SU-DHL-6 (cell line): ENCODE measurements at regions not wholly inside any gene's neighbourhood (a gene's known extent, or its start where the extent isn't known, plus 50 kb on each side); places are given as distances from the start of the nearest gene placed in this dataset.
"Not testable (repeated sequence)": the region's sequence is repeated elsewhere in the genome, so short reads cannot be mapped to it uniquely, and the experiment has no call there.

ENCODE experiments used
- H2AFZ ChIP-seq: fragments of 200-600 bp; sonication (generic); 2 replicates; pipeline ENCODE4 v1.6.1; 2014; ENCODE audit warnings: low read depth, mild to moderate bottlenecking, moderate library complexity, mixed read lengths, antibody characterized with exemption, low read length; ENCODE audit not compliant: severe bottlenecking
- H3F3A ChIP-seq: fragments of 200-600 bp; shearing (Covaris generic); 2 replicates; pipeline ENCODE4 v1.6.0; 2016; ENCODE audit warnings: antibody characterized with exemption, mild to moderate bottlenecking; ENCODE audit not compliant: insufficient read depth
- H3K27ac ChIP-seq: fragments of 200-600 bp; sonication (generic); 2 replicates; pipeline ENCODE4 v1.5.1; 2016; ENCODE audit warnings: low read depth, mild to moderate bottlenecking, low read length, moderate library complexity, mixed read lengths
- H3K27me3 ChIP-seq: fragments of 200-600 bp; sonication (generic), shearing (Covaris generic); 2 replicates; pipeline ENCODE4 v1.6.0; 2014; ENCODE audit warnings: mild to moderate bottlenecking, low read length
- H3K36me3 ChIP-seq: fragments of 200-600 bp; sonication (generic); 2 replicates; pipeline ENCODE4 v1.6.1; 2014; ENCODE audit warnings: mild to moderate bottlenecking, low read length, mixed read lengths
- H3K4me2 ChIP-seq: fragments of 300-600, 200-600 bp; shearing (Covaris generic), sonication (generic); 2 replicates; pipeline ENCODE4 v1.6.0; 2014; ENCODE audit warnings: low read length, low read depth, mild to moderate bottlenecking; ENCODE audit not compliant: poor library complexity, severe bottlenecking
- H3K4me3 ChIP-seq: fragments of 200-600 bp; sonication (generic); 2 replicates; pipeline ENCODE4 v1.5.1; 2014; ENCODE audit warnings: antibody characterized with exemption, low read length, mild to moderate bottlenecking, mixed read lengths; ENCODE audit not compliant: insufficient read depth, poor library complexity, severe bottlenecking
- H3K79me2 ChIP-seq: fragments of 200-600 bp; sonication (generic); 2 replicates; pipeline ENCODE4 v1.6.1; 2014; ENCODE audit warnings: mild to moderate bottlenecking, low read length, moderate library complexity; ENCODE audit not compliant: insufficient read depth
- H3K9ac ChIP-seq: fragments of 200-600 bp; sonication (generic); 2 replicates; pipeline ENCODE4 v1.7.0; 2014; ENCODE audit warnings: mild to moderate bottlenecking, low read length
- H3K9me2 ChIP-seq: fragments of 200-600 bp; sonication (generic); replicated peaks from 2 replicates; pipeline ENCODE4 v1.6.1; 2014; ENCODE audit warnings: low read length; ENCODE audit not compliant: insufficient read depth
- H3K9me3 ChIP-seq: fragments of 200-600 bp; sonication (generic); 2 replicates; pipeline ENCODE4 v1.6.1; 2014; ENCODE audit warnings: low read length, mixed read lengths; ENCODE audit not compliant: insufficient read depth
- H4K20me1 ChIP-seq: fragments of 200-600 bp; sonication (generic); 2 replicates; pipeline ENCODE4 v1.6.1; 2014; ENCODE audit warnings: low read depth, mild to moderate bottlenecking, antibody characterized with exemption, low read length, moderate library complexity, mixed read lengths
- EZH2phosphoT487 ChIP-seq: fragments of 200-600 bp; sonication (generic), shearing (Covaris generic); conservative IDR thresholded peaks from 2 replicates; pipeline ENCODE4 v1.6.1; 2018; ENCODE audit warnings: mild to moderate bottlenecking, antibody characterized with exemption, low read length, moderate library complexity, mixed read lengths
- TF ChIP-seq, protein P1 (sequence below): fragments of 200-600 bp; sonication (generic); IDR thresholded peaks from one replicate; pipeline ENCODE4 v1.5.1; 2017; ENCODE audit warnings: antibody characterized with exemption, mild to moderate bottlenecking, low read length, moderate library complexity; ENCODE audit not compliant: insufficient read depth, poor library complexity, severe bottlenecking

DNA sequence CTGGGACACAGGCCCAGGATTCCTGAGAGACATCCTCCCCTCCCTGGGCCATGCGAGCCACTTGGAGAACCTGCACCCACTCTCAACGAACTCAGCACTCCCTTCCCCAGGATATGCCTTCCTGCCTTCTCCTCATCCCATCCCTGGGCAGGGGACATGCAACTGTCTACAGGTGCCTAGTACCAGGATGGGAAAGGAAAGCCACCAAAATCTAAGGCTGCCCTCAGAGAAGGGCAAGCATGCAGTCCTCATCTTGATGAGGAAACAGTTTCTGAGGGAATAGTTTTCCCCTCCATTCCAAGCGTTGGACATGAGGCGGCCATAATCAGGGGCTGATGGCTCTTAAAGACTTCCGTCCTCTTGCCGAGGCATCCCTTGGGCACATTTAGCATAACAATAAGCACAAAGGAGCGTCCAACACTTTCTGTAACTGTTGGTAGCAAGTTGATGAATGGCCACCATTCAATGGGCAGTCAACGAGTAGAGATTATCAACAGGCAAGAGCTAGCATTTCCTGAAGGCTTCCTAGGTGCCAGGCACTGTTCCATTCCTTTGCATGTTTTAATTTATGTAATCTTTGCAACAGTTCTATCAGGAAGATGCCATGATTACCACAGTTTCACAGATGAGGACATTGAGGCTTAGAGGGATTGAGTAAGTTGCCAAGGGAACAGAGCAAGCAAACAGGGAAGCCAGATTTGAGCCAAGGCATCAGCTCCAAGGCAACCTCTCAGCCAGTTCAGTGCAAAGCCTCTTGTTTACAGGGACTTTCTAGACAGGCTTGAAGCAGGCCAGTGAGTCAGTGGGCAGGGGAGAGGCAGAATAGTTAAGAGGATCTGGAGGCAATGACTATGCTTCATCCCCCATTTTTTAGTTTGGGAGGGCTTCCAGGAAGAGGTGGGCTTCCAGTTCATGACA lies 105.1 kb downstream of the SINHCAF start:
- Histone ChIP-seq H3K79me2 (no peaks in the 10 kb centered on the region), H3K27ac (no peak overlapping the region), H3F3A (no peaks in the 10 kb centered on the region), H3K9ac (no peak overlapping the region), H3K36me3 (no peaks in the 10 kb centered on the region), H2AFZ (no peak overlapping the region), H3K27me3 (no peaks in the 10 kb centered on the region), H3K9me2 (no peaks in the 10 kb centered on the region), H4K20me1 (no peaks in the 10 kb centered on the region), H3K4me3 (no peak overlapping the region), H3K4me2 (no peak overlapping the region), H3K9me3 (no peaks in the 10 kb centered on the region)
- TF ChIP-seq EZH2phosphoT487 = no peak
- TF ChIP-seq, protein P1, sequence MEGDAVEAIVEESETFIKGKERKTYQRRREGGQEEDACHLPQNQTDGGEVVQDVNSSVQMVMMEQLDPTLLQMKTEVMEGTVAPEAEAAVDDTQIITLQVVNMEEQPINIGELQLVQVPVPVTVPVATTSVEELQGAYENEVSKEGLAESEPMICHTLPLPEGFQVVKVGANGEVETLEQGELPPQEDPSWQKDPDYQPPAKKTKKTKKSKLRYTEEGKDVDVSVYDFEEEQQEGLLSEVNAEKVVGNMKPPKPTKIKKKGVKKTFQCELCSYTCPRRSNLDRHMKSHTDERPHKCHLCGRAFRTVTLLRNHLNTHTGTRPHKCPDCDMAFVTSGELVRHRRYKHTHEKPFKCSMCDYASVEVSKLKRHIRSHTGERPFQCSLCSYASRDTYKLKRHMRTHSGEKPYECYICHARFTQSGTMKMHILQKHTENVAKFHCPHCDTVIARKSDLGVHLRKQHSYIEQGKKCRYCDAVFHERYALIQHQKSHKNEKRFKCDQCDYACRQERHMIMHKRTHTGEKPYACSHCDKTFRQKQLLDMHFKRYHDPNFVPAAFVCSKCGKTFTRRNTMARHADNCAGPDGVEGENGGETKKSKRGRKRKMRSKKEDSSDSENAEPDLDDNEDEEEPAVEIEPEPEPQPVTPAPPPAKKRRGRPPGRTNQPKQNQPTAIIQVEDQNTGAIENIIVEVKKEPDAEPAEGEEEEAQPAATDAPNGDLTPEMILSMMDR = no peak

GRCh38 chr12:31221551-31221945 lies 104.4 kb downstream of the SINHCAF start:
- Histone ChIP-seq H3K27ac (no peak overlapping the region), H3K9me3 (no peaks in the 10 kb centered on the region), H3K36me3 (no peaks in the 10 kb centered on the region), H3K4me2 (no peak overlapping the region), H3K9me2 (no peaks in the 10 kb centered on the region), H3F3A (no peaks in the 10 kb centered on the region), H3K27me3 (no peaks in the 10 kb centered on the region), H4K20me1 (no peaks in the 10 kb centered on the region), H2AFZ (no peak overlapping the region), H3K4me3 (no peak overlapping the region), H3K79me2 (no peaks in the 10 kb centered on the region), H3K9ac (no peak overlapping the region)
- no peak for TF ChIP-seq EZH2phosphoT487
- TF ChIP-seq, protein P1 = no peak

DNA sequence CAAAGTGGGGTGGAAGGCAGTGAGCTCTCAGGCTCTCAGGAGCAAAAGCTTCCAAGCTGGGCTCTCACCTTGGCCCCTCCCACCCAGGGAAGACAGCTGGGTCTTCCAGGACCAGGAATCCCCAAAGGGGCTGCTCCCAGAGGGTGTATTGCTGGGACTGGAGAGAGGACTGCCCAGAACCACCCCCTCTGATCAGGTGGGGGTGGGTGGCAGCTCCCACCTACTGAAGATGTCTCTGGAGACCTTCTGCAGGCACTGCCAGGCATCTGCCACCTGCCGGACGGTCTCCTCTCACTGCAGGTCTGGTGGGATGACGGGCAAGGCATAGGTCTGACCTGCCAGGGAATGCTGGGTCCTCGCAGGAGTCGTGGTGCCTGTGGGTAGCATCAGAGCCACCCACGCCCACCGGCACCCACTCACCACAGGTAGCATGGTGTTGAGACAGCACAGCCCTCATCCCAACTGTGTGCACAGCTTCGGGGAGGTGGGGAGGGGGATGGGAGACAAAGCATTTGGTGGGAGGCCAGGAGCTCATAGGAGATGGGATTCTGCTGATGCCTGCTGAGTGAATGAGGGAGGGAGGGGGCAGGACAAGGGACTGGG lies 103.2 kb downstream of the SINHCAF start:
- H3K36me3 ChIP-seq = no peaks in the 10 kb centered on the region
- no peak for TF ChIP-seq EZH2phosphoT487
- TF ChIP-seq, protein P1 = no peak
- no peaks in the 10 kb centered on the region for H3K27me3 ChIP-seq
- no peak overlapping the region for H3K4me2 ChIP-seq
- no peak overlapping the region for H3K9ac ChIP-seq
- H3K27ac ChIP-seq = no peak overlapping the region
- H3F3A ChIP-seq = no peaks in the 10 kb centered on the region
- H3K79me2 ChIP-seq = no peaks in the 10 kb centered on the region
- no peaks in the 10 kb centered on the region for H3K9me2 ChIP-seq
- no peaks in the 10 kb centered on the region for H4K20me1 ChIP-seq
- no peak overlapping the region for H3K4me3 ChIP-seq
- no peak overlapping the region for H2AFZ ChIP-seq
- no peaks in the 10 kb centered on the region for H3K9me3 ChIP-seq

DNA sequence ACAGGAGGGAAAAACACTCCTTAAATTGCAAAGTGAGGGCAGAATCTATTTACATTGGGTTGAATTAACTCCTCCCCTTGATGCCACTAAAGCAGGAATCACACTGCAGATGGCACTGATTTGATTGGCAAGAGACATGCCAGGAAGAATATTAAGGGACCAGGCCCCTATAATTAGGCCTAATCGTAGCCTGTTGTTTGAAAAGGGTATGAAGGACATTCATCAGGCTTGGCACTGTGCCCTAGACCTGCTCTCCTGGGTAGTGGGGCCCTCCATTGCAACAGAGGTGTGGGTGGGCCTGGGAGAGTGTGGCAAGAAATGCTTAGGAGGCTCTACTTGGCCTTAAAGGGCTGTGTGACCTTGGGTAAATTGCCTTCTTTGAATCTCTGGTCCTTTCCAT lies 102.3 kb downstream of the SINHCAF start:
- H3K9ac ChIP-seq, H3K27ac ChIP-seq, H3K27me3 ChIP-seq, H3K4me2 ChIP-seq, H3K79me2 ChIP-seq, H2AFZ ChIP-seq, H3K9me3 ChIP-seq, H3K36me3 ChIP-seq, H4K20me1 ChIP-seq, H3K9me2 ChIP-seq, H3K4me3 ChIP-seq, H3F3A ChIP-seq: not testable (repeated sequence)
